ENCODE measurements at regions not wholly inside any gene's neighbourhood (a gene's known extent, or its start where the extent isn't known, plus 50 kb on each side); places are given as distances from the start of the nearest gene placed in this dataset.

- Histone ChIP-seq H3K27me3 (no peaks in the 10 kb centered on the region), H3K9me3 (no peaks in the 10 kb centered on the region), H3K27ac (no peak overlapping the region), H3K4me3 (no peak overlapping the region), H3K36me3 (no peaks in the 10 kb centered on the region), H3K4me1 (no peaks in the 10 kb centered on the region)
- TF ChIP-seq POLR2A (IDR thresholded peaks at IDR 0.05) (no peak), CTCF (IDR thresholded peaks at IDR 0.05) (no peak), POLR2AphosphoS5 (IDR thresholded peaks at IDR 0.05) (no peak)
- DNase-seq (ENCODE audit: low spot score in 2 of 2) = no peak
- intact Hi-C loops (cut with DNase I; ENCODE audit: low total_unique reads) = no loop called here
Measured at GRCh38 chr11:33945481-33946268, 53.8 kb upstream of the LMO2 start.

GRCh38 chr11:33944693-33945424, 53.0 kb upstream of the LMO2 start:
- Histone ChIP-seq H3K9me3 (no peaks in the 10 kb centered on the region), H3K27me3 (no peaks in the 10 kb centered on the region), H3K4me3 (no peak overlapping the region), H3K4me1 (no peaks in the 10 kb centered on the region), H3K27ac (no peak overlapping the region), H3K36me3 (no peaks in the 10 kb centered on the region)
- no peak for TF ChIP-seq POLR2AphosphoS5 (IDR thresholded peaks at IDR 0.05)
- TF ChIP-seq CTCF (IDR thresholded peaks at IDR 0.05) = no peak
- DNase-seq (ENCODE audit: low spot score in 2 of 2) = no peak
- intact Hi-C loops (cut with DNase I; ENCODE audit: low total_unique reads) = no loop called here

- H3K36me3 ChIP-seq = no peaks in the 10 kb centered on the region
- H3K4me1 ChIP-seq = no peaks in the 10 kb centered on the region
- H3K27me3 ChIP-seq = no peaks in the 10 kb centered on the region
- intact Hi-C loops (cut with DNase I; ENCODE audit: low total_unique reads) = no loop called here
- H3K27ac ChIP-seq = no peak overlapping the region
- H3K4me3 ChIP-seq = no peak overlapping the region
- DNase-seq (ENCODE audit: low spot score in 2 of 2) = no peak
- no peaks in the 10 kb centered on the region for H3K9me3 ChIP-seq
- no peak for TF ChIP-seq CTCF (IDR thresholded peaks at IDR 0.05)
- no peak for TF ChIP-seq POLR2A (IDR thresholded peaks at IDR 0.05)
- no peak for TF ChIP-seq POLR2AphosphoS5 (IDR thresholded peaks at IDR 0.05)
Measured at GRCh38 chr11:33944345-33944692, 52.4 kb upstream of the LMO2 start.

GRCh38 chr11:33942954-33943353, 51.1 kb upstream of the LMO2 start:
- TF ChIP-seq POLR2AphosphoS5 (IDR thresholded peaks at IDR 0.05) (no peak), CTCF (IDR thresholded peaks at IDR 0.05) (no peak), POLR2A (IDR thresholded peaks at IDR 0.05) (no peak)
- Histone ChIP-seq H3K27ac (no peak overlapping the region), H3K27me3 (no peaks in the 10 kb centered on the region), H3K9me3 (no peaks in the 10 kb centered on the region), H3K4me3 (no peak overlapping the region), H3K36me3 (no peaks in the 10 kb centered on the region), H3K4me1 (no peaks in the 10 kb centered on the region)
- no peak for DNase-seq (ENCODE audit: low spot score in 2 of 2)
- intact Hi-C loops (cut with DNase I; ENCODE audit: low total_unique reads) = no loop called here

- H3K4me3 ChIP-seq = no peak overlapping the region
- no peaks in the 10 kb centered on the region for H3K27me3 ChIP-seq
- DNase-seq (ENCODE audit: low spot score in 2 of 2) = no peak
- intact Hi-C loops (cut with DNase I; ENCODE audit: low total_unique reads) = no loop called here
- H3K36me3 ChIP-seq = no peaks in the 10 kb centered on the region
- peak overlapping the region in 1 of 2 donors; percentile 34 for H3K27ac ChIP-seq
- no peaks in the 10 kb centered on the region for H3K4me1 ChIP-seq
- TF ChIP-seq POLR2A (IDR thresholded peaks at IDR 0.05) = no peak
- no peak for TF ChIP-seq POLR2AphosphoS5 (IDR thresholded peaks at IDR 0.05)
- TF ChIP-seq CTCF (IDR thresholded peaks at IDR 0.05) = no peak
- no peaks in the 10 kb centered on the region for H3K9me3 ChIP-seq
Measured at GRCh38 chr11:33941637-33942160, 49.8 kb upstream of the LMO2 start.
